ENCODE measurements at regions not wholly inside any gene's neighbourhood (a gene's known extent, or its start where the extent isn't known, plus 50 kb on each side); places are given as distances from the start of the nearest gene placed in this dataset.

DNA sequence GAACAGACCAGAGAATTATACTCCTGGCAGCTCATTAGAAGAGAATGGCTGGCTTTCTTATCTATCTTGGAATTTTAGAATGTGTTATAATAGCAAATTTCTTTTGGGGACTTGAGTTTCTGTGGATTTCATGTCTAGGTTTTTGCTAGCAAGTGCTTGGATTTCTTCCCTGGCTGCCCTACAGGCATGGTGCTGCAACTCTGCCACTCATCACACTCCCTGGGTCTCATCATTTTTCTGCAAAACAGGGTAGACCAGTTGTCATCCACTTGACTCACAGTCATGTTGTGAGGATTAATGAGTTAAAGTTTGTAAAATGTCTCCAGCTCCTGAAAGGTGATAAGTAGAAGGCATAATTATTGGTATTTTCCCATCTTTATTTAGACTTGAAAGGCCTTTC is 60.7 kb upstream of the LCORL start:
- no peak for TF ChIP-seq POLR2A (IDR thresholded peaks at IDR 0.05)
- peaks cover 0 to 10% (median 0%) of the 10 kb centered on the region in 7 donors for H3K27me3 ChIP-seq (replicated peaks in 1 of 7)
- intact Hi-C loops (cut with DNase I; ENCODE audit: low total_unique reads): no loop called here
- peaks cover 0 to 5% (median 0%) of the 10 kb centered on the region in 6 donors for H3K4me1 ChIP-seq
- H3K36me3 ChIP-seq: no peaks in the 10 kb centered on the region
- H3K4me3 ChIP-seq: no peak overlapping the region
- no peaks in the 10 kb centered on the region for H3K9me3 ChIP-seq
- no peak overlapping the region for H3K27ac ChIP-seq
- DNase-seq: no peak

GRCh38 chr4:18081708-18082107 is 60.2 kb upstream of the LCORL start:
- peaks cover 0 to 5% (median 0%) of the 10 kb centered on the region in 6 donors for H3K4me1 ChIP-seq
- peaks cover 0 to 10% (median 0%) of the 10 kb centered on the region in 7 donors for H3K27me3 ChIP-seq (replicated peaks in 1 of 7)
- H3K36me3 ChIP-seq: no peaks in the 10 kb centered on the region
- no peaks in the 10 kb centered on the region for H3K9me3 ChIP-seq
- H3K4me3 ChIP-seq: no peak overlapping the region
- TF ChIP-seq POLR2AphosphoS5 (IDR thresholded peaks at IDR 0.05): no peak
- TF ChIP-seq POLR2A (IDR thresholded peaks at IDR 0.05): no peak
- TF ChIP-seq, protein P1, sequence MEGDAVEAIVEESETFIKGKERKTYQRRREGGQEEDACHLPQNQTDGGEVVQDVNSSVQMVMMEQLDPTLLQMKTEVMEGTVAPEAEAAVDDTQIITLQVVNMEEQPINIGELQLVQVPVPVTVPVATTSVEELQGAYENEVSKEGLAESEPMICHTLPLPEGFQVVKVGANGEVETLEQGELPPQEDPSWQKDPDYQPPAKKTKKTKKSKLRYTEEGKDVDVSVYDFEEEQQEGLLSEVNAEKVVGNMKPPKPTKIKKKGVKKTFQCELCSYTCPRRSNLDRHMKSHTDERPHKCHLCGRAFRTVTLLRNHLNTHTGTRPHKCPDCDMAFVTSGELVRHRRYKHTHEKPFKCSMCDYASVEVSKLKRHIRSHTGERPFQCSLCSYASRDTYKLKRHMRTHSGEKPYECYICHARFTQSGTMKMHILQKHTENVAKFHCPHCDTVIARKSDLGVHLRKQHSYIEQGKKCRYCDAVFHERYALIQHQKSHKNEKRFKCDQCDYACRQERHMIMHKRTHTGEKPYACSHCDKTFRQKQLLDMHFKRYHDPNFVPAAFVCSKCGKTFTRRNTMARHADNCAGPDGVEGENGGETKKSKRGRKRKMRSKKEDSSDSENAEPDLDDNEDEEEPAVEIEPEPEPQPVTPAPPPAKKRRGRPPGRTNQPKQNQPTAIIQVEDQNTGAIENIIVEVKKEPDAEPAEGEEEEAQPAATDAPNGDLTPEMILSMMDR (IDR thresholded peaks at IDR 0.05 in 8 of 11, conservative IDR thresholded peaks at IDR 0.05 in 3 of 11): no peak
- 87 to 98% (median 94%) methylated on average over 3 of the region's 3 CpGs for WGBS, 5 donors
- no peak overlapping the region for H3K27ac ChIP-seq
- intact Hi-C loops (cut with DNase I; ENCODE audit: low total_unique reads): no loop called here
- no peak for DNase-seq

DNA sequence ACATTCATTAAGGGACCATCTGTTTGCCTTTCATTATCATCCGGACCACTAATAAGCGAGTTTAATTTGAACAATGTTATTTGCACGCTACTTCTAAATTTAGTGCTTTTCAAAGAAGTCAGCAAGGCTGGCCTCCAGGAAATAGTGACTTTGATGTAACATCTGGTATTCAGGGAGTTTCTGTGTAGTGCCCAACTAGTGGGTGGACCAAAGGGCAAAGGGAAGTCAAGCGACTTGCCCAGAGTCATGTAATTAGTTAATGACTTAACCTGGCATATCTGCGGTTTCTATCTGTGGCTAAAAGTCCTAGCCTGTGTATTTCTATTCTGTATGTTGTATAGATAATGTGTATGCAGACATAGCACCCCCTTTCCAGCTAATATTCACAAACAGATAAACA is 56.3 kb upstream of the LCORL start:
- TF ChIP-seq, protein P1 (IDR thresholded peaks at IDR 0.05 in 8 of 11, conservative IDR thresholded peaks at IDR 0.05 in 3 of 11): no peak
- TF ChIP-seq POLR2A (IDR thresholded peaks at IDR 0.05) (no peak), POLR2AphosphoS5 (IDR thresholded peaks at IDR 0.05) (no peak)
- Histone ChIP-seq H3K27me3 (replicated peaks in 1 of 7) (peaks cover 0 to 10% (median 0%) of the 10 kb centered on the region in 7 donors), H3K4me1 (peaks cover 0 to 10% (median 0%) of the 10 kb centered on the region in 6 donors), H3K27ac (peak overlapping the region in 2 of 8 donors; percentile 19 to 45), H3K4me3 (no peak overlapping the region), H3K36me3 (no peaks in the 10 kb centered on the region), H3K9me3 (peaks cover 0 to 9% (median 0%) of the 10 kb centered on the region in 8 donors)
- intact Hi-C loops (cut with DNase I; ENCODE audit: low total_unique reads): no loop called here
- DNase-seq: no peak
- 47 to 69% (median 67%) methylated on average over 5 of the region's 5 CpGs for WGBS, 5 donors

DNA sequence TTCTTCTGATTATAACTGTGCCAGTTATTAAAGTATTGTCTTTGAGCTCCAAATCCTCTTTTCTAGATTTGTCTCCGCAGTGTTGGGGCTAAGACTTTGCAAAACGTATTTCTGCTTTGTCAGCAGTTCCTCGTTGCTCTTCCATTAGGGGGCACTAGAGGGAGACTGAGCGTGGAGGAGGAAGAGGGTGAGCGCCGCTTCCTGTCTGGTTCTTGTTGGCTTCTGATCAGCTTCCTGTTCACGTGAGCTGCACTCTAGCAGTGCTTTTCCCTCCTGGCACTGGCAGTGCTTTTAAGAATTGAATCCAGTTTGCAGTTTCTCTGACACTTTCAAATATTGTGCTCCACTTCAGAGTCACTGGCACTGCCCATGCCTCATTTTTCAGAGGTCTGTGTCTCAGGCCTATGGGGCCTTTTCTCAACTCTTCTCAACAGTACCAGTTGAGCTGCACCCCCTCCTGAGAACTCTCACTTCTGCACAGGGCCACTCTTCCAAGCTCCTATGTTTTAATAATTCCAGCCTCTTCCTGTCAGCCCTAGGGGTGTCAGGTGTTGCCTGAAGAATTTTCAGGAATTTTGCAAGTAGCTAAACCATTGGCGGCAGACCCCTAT is 54.4 kb upstream of the LCORL start:
- H3K36me3 ChIP-seq: no peaks in the 10 kb centered on the region
- no peak overlapping the region for H3K27ac ChIP-seq
- H3K27me3 ChIP-seq (replicated peaks in 1 of 7): peaks cover 0 to 12% (median 0%) of the 10 kb centered on the region in 7 donors
- peak; percentile 75 for DNase-seq
- peaks cover 0 to 10% (median 0%) of the 10 kb centered on the region in 6 donors for H3K4me1 ChIP-seq
- peaks cover 0 to 9% (median 0%) of the 10 kb centered on the region in 8 donors for H3K9me3 ChIP-seq
- 46 to 61% (median 54%) methylated on average over 8 of the region's 8 CpGs for WGBS, 5 donors
- H3K4me3 ChIP-seq: no peak overlapping the region
- intact Hi-C loops (cut with DNase I; ENCODE audit: low total_unique reads): no loop called here
- TF ChIP-seq POLR2AphosphoS5 (IDR thresholded peaks at IDR 0.05) (peak in 1 of 3 donors; percentile 71), POLR2A (IDR thresholded peaks at IDR 0.05) (no peak)
- TF ChIP-seq, protein P1 (IDR thresholded peaks at IDR 0.05 in 8 of 11, conservative IDR thresholded peaks at IDR 0.05 in 3 of 11): peak in 7 of 11 experiments; percentile 10 to 52 (median 39)
